ENCODE measurements at regions not wholly inside any gene's neighbourhood (a gene's known extent, or its start where the extent isn't known, plus 50 kb on each side); places are given as distances from the start of the nearest gene placed in this dataset.

DNA sequence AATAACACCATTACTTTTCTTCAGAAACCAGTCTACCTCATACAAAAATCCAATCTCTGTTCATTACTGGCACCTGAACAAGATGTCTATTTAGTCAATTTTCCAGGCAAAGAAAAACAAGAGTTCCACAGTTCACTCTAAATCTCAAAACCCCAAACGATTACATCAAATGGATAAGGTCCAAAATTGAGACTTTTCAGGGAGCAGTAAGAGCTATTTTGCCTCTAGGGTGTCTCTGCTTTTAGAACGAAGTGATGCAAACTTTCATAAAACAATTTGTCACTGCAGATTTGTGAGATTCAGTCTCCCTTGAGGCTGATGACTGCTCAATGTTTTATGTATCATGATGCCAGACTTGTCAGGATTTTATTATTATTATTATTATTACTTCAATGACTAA lies 937.0 kb upstream of the PHF14 start:
- no CpG with 5 or more reads among the region's 2 CpGs for WGBS (ENCODE audit: insufficient coverage)
- no peak overlapping the region for H3K27ac ChIP-seq (ENCODE audit: low read depth, low read length)
- H3K36me3 ChIP-seq (ENCODE audit: control insufficient read depth, insufficient read depth, low read length): no peaks in the 10 kb centered on the region
- H3K4me1 ChIP-seq (ENCODE audit: control insufficient read depth, insufficient read depth, low read length): no peaks in the 10 kb centered on the region
- peaks cover 2% of the 10 kb centered on the region for H3K9me3 ChIP-seq (ENCODE audit: control insufficient read depth, insufficient read depth, low read length)
- no peak overlapping the region for H3K4me3 ChIP-seq (ENCODE audit: low read depth, low read length)
- DNase-seq (ENCODE audit: low read depth in 4 of 6, low spot score in 6 of 6): no peak
- no peaks in the 10 kb centered on the region for H3K27me3 ChIP-seq (ENCODE audit: control insufficient read depth, insufficient read depth, low read length)

DNA sequence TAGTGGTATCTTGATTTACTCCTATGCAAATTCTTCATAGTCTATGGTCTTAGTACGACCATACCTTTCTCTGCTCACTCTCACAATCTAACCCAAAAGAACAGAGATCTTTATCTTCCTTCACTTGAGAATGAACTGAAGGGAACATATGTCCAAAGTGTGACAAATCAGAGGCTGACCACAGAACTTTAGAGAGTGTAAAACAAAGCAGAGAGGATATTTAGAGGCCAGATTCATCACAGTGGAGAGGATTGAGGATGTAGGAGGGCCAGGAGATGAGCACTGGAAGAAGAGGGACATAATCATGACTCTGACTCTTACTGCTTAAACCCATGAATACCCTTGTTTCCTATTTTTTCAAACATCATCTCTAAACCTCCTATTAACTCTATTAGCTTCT lies 935.3 kb upstream of the PHF14 start:
- no peak overlapping the region for H3K4me3 ChIP-seq (ENCODE audit: low read depth, low read length)
- H3K9me3 ChIP-seq (ENCODE audit: control insufficient read depth, insufficient read depth, low read length): peaks cover 2% of the 10 kb centered on the region
- no peaks in the 10 kb centered on the region for H3K36me3 ChIP-seq (ENCODE audit: control insufficient read depth, insufficient read depth, low read length)
- no peak for DNase-seq (ENCODE audit: low read depth in 4 of 6, low spot score in 6 of 6)
- H3K4me1 ChIP-seq (ENCODE audit: control insufficient read depth, insufficient read depth, low read length): no peaks in the 10 kb centered on the region
- H3K27me3 ChIP-seq (ENCODE audit: control insufficient read depth, insufficient read depth, low read length): no peaks in the 10 kb centered on the region
- no peak overlapping the region for H3K27ac ChIP-seq (ENCODE audit: low read depth, low read length)
- no CpG with 5 or more reads among the region's 1 CpG for WGBS (ENCODE audit: insufficient coverage)

DNA sequence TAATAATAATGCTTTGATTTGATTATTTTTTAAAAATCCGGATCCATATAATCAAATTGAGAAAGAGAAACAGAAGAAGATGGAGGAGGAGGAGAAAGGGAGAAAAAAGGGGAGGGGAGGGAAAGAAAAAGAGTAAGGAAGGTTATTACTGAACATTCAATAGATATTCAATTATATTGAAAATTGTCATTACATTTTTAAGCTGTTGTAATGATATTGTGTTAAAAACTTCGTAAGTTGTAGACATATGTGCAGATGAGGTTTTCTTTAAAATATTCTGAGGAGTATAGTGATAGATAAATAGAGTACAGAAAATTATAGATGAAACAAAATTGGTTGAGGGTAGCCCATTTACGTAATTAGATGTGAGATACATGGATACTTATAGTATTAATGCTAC lies 933.0 kb upstream of the PHF14 start:
- Histone ChIP-seq H3K27me3 (ENCODE audit: control insufficient read depth, insufficient read depth, low read length) (no peaks in the 10 kb centered on the region), H3K4me1 (ENCODE audit: control insufficient read depth, insufficient read depth, low read length) (no peaks in the 10 kb centered on the region), H3K36me3 (ENCODE audit: control insufficient read depth, insufficient read depth, low read length) (no peaks in the 10 kb centered on the region), H3K27ac (ENCODE audit: low read depth, low read length) (no peak overlapping the region), H3K9me3 (ENCODE audit: control insufficient read depth, insufficient read depth, low read length) (no peaks in the 10 kb centered on the region), H3K4me3 (ENCODE audit: low read depth, low read length) (no peak overlapping the region)
- no peak for DNase-seq (ENCODE audit: low read depth in 4 of 6, low spot score in 6 of 6)
- WGBS (ENCODE audit: insufficient coverage): no CpG with 5 or more reads among the region's 3 CpGs

DNA sequence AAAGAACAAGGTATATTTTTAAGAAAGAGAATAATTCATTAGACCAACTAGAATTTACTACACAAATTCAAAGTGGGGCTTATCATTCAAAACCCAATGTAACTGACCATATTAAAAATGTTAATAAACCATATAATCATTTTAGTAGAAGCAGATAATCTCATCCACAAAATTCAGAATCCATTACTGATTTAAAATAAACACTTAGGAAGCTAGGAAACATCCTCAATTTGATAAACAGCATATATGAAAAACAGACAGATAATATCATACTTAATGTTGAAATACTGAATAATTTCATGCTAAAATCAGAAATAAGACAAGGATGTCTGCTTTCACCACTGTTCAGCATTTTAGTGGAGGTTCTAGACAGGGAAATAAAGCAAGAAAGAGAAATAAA lies 902.8 kb upstream of the PHF14 start:
- no peak overlapping the region for H3K4me3 ChIP-seq (ENCODE audit: low read depth, low read length)

DNA sequence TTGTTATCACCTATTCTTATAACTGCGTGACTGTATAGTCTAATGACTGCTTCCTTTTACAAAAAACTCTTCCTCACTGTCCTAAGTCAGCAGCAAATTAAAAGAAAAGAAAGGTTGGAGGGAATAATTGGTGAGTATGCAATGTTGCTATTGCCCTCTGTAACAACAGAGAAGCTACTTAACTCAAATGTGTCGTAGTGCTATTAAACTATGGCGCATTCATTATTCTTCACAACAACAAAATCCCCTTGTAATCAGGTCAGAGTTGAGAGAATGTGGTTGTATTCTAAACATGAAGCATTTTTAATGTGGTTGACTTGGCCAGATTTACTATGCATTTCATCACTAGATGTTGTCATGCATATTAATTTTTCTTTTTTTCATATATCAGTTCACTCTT lies 897.8 kb upstream of the PHF14 start:
- Histone ChIP-seq H3K4me3 (ENCODE audit: low read depth, low read length) (no peak overlapping the region), H3K27ac (ENCODE audit: low read depth, low read length) (no peak overlapping the region), H3K4me1 (ENCODE audit: control insufficient read depth, insufficient read depth, low read length) (no peaks in the 10 kb centered on the region), H3K36me3 (ENCODE audit: control insufficient read depth, insufficient read depth, low read length) (no peaks in the 10 kb centered on the region), H3K9me3 (ENCODE audit: control insufficient read depth, insufficient read depth, low read length) (no peaks in the 10 kb centered on the region), H3K27me3 (ENCODE audit: control insufficient read depth, insufficient read depth, low read length) (no peaks in the 10 kb centered on the region)
- WGBS (ENCODE audit: insufficient coverage): no CpG with 5 or more reads among the region's 3 CpGs
- peak in 1 of 6 donors; percentile 4 for DNase-seq (ENCODE audit: low read depth in 4 of 6, low spot score in 6 of 6)

More for the DNA sequence above, 902.8 kb upstream of the PHF14 start:
- H3K27me3 ChIP-seq (ENCODE audit: control insufficient read depth, insufficient read depth, low read length): no peaks in the 10 kb centered on the region
- no peaks in the 10 kb centered on the region for H3K36me3 ChIP-seq (ENCODE audit: control insufficient read depth, insufficient read depth, low read length)
- H3K4me1 ChIP-seq (ENCODE audit: control insufficient read depth, insufficient read depth, low read length): no peaks in the 10 kb centered on the region
- no peak for DNase-seq (ENCODE audit: low read depth in 4 of 6, low spot score in 6 of 6)
- no peaks in the 10 kb centered on the region for H3K9me3 ChIP-seq (ENCODE audit: control insufficient read depth, insufficient read depth, low read length)
- H3K27ac ChIP-seq (ENCODE audit: low read depth, low read length): no peak overlapping the region

DNA sequence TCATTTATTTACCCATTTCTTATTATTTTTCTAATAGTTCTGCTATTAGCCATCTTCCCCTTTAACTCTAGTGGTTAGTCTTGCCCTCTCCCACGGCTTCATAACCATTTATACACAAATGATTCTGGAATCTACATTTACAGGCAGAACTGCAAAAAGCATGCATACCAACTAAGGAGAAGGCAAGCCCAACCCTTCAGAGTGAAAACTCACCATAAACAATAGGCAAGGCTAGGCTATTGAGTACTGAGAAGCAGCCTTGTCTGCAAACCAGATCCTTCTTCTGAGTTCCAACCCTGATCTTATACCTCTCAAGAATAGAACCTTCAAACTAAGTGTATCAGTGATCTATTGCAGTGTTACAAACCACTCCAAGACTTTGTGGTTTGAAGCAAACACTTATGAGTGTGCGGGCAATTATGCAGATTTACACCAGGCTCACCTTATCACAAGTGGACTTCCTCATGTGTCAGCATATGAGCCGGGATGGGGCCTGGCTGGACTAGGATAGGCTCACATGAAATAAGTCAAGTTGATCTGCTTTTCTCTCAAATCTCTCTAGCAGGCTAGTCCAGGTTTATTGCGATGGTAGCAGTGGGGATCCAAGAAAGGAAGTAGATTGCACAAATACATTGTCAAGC lies 896.9 kb upstream of the PHF14 start:
- DNase-seq (ENCODE audit: low read depth in 4 of 6, low spot score in 6 of 6): no peak
- no peaks in the 10 kb centered on the region for H3K9me3 ChIP-seq (ENCODE audit: control insufficient read depth, insufficient read depth, low read length)
- WGBS (ENCODE audit: insufficient coverage): 75% methylated on average over 2 of the region's 4 CpGs

DNA sequence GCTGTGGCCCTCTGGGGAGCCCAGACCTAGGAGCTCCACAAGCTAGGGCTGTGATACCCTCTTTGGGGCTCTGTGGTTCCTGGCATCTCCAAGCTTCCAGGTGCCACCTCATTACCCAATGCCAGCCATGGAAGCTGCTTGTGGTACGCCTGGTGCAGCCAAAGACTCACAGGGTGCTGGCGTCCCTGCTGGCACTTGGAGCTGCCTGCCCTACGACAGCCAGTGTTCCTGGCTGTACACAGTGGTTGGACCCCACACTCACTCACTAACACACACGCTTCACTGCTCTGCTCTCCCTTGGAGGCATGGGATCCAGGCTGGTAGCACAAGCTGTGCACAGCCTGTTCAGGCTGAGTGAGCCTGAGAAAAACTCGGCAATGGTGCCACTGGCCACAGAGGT lies 894.1 kb upstream of the PHF14 start:
- Histone ChIP-seq H3K4me1 (ENCODE audit: control insufficient read depth, insufficient read depth, low read length) (no peaks in the 10 kb centered on the region), H3K27me3 (ENCODE audit: control insufficient read depth, insufficient read depth, low read length) (no peaks in the 10 kb centered on the region), H3K4me3 (ENCODE audit: low read depth, low read length) (no peak overlapping the region), H3K36me3 (ENCODE audit: control insufficient read depth, insufficient read depth, low read length) (no peaks in the 10 kb centered on the region), H3K27ac (ENCODE audit: low read depth, low read length) (no peak overlapping the region), H3K9me3 (ENCODE audit: control insufficient read depth, insufficient read depth, low read length) (no peaks in the 10 kb centered on the region)
- DNase-seq (ENCODE audit: low read depth in 4 of 6, low spot score in 6 of 6): no peak
- WGBS (ENCODE audit: insufficient coverage): 93% methylated on average over 5 of the region's 5 CpGs

More for the DNA sequence above, 896.9 kb upstream of the PHF14 start:
- Histone ChIP-seq H3K27ac (ENCODE audit: low read depth, low read length) (no peak overlapping the region), H3K36me3 (ENCODE audit: control insufficient read depth, insufficient read depth, low read length) (no peaks in the 10 kb centered on the region), H3K4me1 (ENCODE audit: control insufficient read depth, insufficient read depth, low read length) (no peaks in the 10 kb centered on the region), H3K27me3 (ENCODE audit: control insufficient read depth, insufficient read depth, low read length) (no peaks in the 10 kb centered on the region), H3K4me3 (ENCODE audit: low read depth, low read length) (no peak overlapping the region)

DNA sequence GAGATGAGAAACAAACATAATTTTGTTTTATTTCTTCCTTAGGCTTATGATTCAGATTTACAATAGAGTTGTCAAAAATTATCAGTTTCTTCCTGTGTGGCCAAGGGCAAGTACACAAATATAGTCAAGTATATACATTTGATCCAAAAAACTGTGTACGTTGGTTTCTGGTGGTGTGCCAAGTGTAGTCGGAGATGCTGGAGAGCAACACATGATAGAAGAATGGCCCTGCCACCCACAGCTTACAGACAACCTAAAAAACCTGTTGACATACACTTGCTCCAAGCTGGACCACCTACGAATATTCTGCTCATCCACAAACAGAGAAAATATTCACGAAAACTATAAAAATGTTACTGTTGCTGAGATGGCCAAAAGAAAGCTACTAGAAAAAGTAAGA lies 890.8 kb upstream of the PHF14 start:
- no peaks in the 10 kb centered on the region for H3K4me1 ChIP-seq (ENCODE audit: control insufficient read depth, insufficient read depth, low read length)
- no peaks in the 10 kb centered on the region for H3K36me3 ChIP-seq (ENCODE audit: control insufficient read depth, insufficient read depth, low read length)
- no peak overlapping the region for H3K27ac ChIP-seq (ENCODE audit: low read depth, low read length)
- no peak for DNase-seq (ENCODE audit: low read depth in 4 of 6, low spot score in 6 of 6)
- H3K27me3 ChIP-seq (ENCODE audit: control insufficient read depth, insufficient read depth, low read length): no peaks in the 10 kb centered on the region
- H3K9me3 ChIP-seq (ENCODE audit: control insufficient read depth, insufficient read depth, low read length): no peaks in the 10 kb centered on the region
- no peak overlapping the region for H3K4me3 ChIP-seq (ENCODE audit: low read depth, low read length)
- no CpG with 5 or more reads among the region's 4 CpGs for WGBS (ENCODE audit: insufficient coverage)

DNA sequence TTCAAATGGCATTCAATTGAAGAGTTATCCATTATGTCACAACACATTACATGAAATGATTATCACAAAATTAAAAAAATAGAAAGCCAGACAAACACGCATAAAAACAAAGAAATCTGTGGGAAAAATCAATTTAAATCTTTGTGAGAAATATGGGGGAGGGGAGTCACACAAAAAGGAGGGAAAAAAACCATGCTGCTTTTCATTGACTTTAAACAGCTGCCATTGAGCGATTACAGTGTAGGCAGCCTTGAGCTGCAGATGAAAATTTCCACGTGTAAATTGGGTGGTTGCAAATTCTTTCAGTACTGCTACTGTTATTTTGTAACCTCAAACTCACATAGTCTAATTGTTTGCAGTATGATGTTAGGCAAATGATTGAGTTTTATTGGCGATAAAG lies 889.9 kb upstream of the PHF14 start:
- no peak overlapping the region for H3K27ac ChIP-seq (ENCODE audit: low read depth, low read length)
- no peaks in the 10 kb centered on the region for H3K4me1 ChIP-seq (ENCODE audit: control insufficient read depth, insufficient read depth, low read length)
- H3K27me3 ChIP-seq (ENCODE audit: control insufficient read depth, insufficient read depth, low read length): no peaks in the 10 kb centered on the region
- H3K36me3 ChIP-seq (ENCODE audit: control insufficient read depth, insufficient read depth, low read length): no peaks in the 10 kb centered on the region
- H3K9me3 ChIP-seq (ENCODE audit: control insufficient read depth, insufficient read depth, low read length): no peaks in the 10 kb centered on the region
- no peak for DNase-seq (ENCODE audit: low read depth in 4 of 6, low spot score in 6 of 6)
- H3K4me3 ChIP-seq (ENCODE audit: low read depth, low read length): no peak overlapping the region
- WGBS (ENCODE audit: insufficient coverage): no CpG with 5 or more reads among the region's 4 CpGs

DNA sequence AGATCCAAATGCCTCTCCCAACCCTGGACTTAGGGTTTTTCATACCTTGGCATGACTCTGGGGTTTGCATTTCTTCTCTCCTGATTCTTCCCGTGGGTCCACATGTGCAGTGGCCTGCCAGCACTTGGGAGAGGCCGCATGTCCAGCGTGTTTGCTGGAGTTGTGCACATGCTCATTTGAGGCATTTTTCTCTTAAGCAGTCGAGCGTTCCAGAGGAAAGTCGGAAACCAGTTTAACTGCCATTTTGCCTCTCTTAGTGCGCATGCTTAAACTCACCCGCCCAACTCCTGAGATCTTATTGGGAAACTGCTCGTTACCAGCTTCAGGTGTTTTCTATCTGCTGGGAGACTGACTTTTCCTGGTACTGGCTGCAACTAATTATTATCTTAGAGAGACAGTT lies 888.4 kb upstream of the PHF14 start:
- H3K4me1 ChIP-seq (ENCODE audit: control insufficient read depth, insufficient read depth, low read length): no peaks in the 10 kb centered on the region
- WGBS (ENCODE audit: insufficient coverage): 96% methylated on average over 9 of the region's 9 CpGs
- no peaks in the 10 kb centered on the region for H3K27me3 ChIP-seq (ENCODE audit: control insufficient read depth, insufficient read depth, low read length)
- H3K27ac ChIP-seq (ENCODE audit: low read depth, low read length): no peak overlapping the region
- H3K4me3 ChIP-seq (ENCODE audit: low read depth, low read length): no peak overlapping the region
- no peaks in the 10 kb centered on the region for H3K9me3 ChIP-seq (ENCODE audit: control insufficient read depth, insufficient read depth, low read length)
- DNase-seq (ENCODE audit: low read depth in 4 of 6, low spot score in 6 of 6): no peak
- no peaks in the 10 kb centered on the region for H3K36me3 ChIP-seq (ENCODE audit: control insufficient read depth, insufficient read depth, low read length)
